ENCODE measurements at regions not wholly inside any gene's neighbourhood (a gene's known extent, or its start where the extent isn't known, plus 50 kb on each side); places are given as distances from the start of the nearest gene placed in this dataset.

DNA sequence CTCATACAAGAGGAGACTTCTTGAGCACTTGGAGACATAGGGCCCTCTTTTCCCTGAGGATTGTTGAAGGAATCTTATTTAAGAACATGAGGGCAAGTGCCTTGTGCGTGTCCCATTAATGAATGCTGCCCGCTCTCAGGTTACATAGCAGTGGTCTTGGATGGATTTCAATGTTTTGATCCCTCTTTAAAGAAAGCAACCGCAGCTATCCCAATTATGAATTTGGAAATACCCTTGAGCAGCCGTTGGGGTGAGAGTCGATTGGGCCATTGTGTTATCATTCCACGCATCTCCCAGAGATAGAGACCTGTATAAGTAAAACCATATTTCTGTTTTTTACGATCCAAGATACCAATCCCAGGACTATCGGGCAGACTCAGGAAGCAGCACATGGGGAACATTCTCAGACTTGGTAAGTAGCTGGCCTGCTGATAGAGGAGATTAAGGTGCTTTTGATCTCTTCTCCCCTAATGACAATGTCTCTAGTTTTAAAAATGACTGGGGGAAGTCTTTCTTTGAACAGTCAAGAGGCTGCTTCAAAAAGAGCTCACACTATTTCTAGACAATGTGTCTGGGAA is 145.3 kb downstream of the MACROH2A1 start:
- no peak overlapping the region for H2AFZ ChIP-seq
- peaks cover 13% of the 10 kb centered on the region; the same call in 1 of the 2 replicates for H3K4me1 ChIP-seq (ENCODE audit: insufficient read depth)
- no peaks in the 10 kb centered on the region for H3K9me2 ChIP-seq (ENCODE audit: insufficient read depth)
- H3K79me2 ChIP-seq (ENCODE audit: insufficient read depth) = no peaks in the 10 kb centered on the region
- TF ChIP-seq EZH2phosphoT487 (IDR thresholded peaks at IDR 0.05; ENCODE audit: insufficient read depth, low read depth) (no peak), EZH2 (IDR thresholded peaks at IDR 0.05; ENCODE audit: insufficient read depth, poor library complexity, severe bottlenecking) (no peak)
- H3K9ac ChIP-seq = no peak overlapping the region
- 67 to 69% methylated on average over 8 of the region's 8 CpGs for WGBS, 2 experiments (ENCODE audit: low coverage in 1 of 2, low lambda C conversion rate in 2 of 2, missing lambda C conversion rate in 2 of 2)
- in situ Hi-C loops (cut with MboI) = no loop called here
- H4K20me1 ChIP-seq (ENCODE audit: insufficient read depth) = no peaks in the 10 kb centered on the region
- H3K27ac ChIP-seq = no peak overlapping the region
- no peak overlapping the region for H3K4me3 ChIP-seq
- no peaks in the 10 kb centered on the region for H3F3A ChIP-seq (ENCODE audit: insufficient read depth)
- no peak overlapping the region for H3K4me2 ChIP-seq (ENCODE audit: unreplicated experiment)
- DNase-seq = no peak
- H3K9me3 ChIP-seq (ENCODE audit: low read depth) = no peaks in the 10 kb centered on the region
- no peaks in the 10 kb centered on the region for H3K27me3 ChIP-seq (replicated peaks; ENCODE audit: insufficient read depth)
- no peaks in the 10 kb centered on the region for H3K36me3 ChIP-seq (ENCODE audit: low read depth)

DNA sequence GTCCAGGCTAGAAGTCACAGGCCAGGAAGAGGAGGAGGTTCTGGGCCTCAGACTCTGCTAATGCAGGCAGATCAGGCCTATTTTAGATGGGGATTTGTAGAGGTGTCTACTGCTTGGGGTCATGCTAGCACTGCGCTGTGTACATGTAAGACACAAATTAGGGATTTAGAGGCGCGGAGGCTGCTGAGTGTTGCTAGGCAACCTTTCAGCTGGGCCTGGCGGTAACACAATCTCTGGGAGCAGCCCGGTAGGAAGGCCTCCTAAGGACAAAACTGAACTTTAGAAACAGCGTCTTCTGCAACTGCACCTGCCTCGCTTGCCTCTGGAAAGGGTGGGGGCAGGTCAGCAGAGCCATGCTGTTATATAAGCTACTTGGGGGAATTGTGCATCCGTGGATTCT is 147.9 kb downstream of the MACROH2A1 start:
- no peaks in the 10 kb centered on the region for H4K20me1 ChIP-seq (ENCODE audit: insufficient read depth)
- no peak overlapping the region for H3K4me2 ChIP-seq (ENCODE audit: unreplicated experiment)
- no peaks in the 10 kb centered on the region for H3K9me2 ChIP-seq (ENCODE audit: insufficient read depth)
- no peak overlapping the region for H3K9ac ChIP-seq
- H3K79me2 ChIP-seq (ENCODE audit: insufficient read depth) = no peaks in the 10 kb centered on the region
- H3K36me3 ChIP-seq (ENCODE audit: low read depth) = no peaks in the 10 kb centered on the region
- no peak overlapping the region for H3K27ac ChIP-seq
- peaks cover 28% of the 10 kb centered on the region for H3K4me1 ChIP-seq (ENCODE audit: insufficient read depth)
- 89 to 90% methylated on average over 8 of the region's 8 CpGs for WGBS, 2 experiments (ENCODE audit: low coverage in 1 of 2, low lambda C conversion rate in 2 of 2, missing lambda C conversion rate in 2 of 2)
- H3K27me3 ChIP-seq (replicated peaks; ENCODE audit: insufficient read depth) = no peaks in the 10 kb centered on the region
- no peak for TF ChIP-seq EZH2phosphoT487 (IDR thresholded peaks at IDR 0.05; ENCODE audit: insufficient read depth, low read depth)
- TF ChIP-seq EZH2 (IDR thresholded peaks at IDR 0.05; ENCODE audit: insufficient read depth, poor library complexity, severe bottlenecking) = no peak
- H3K4me3 ChIP-seq = no peak overlapping the region
- H2AFZ ChIP-seq = no peak overlapping the region
- in situ Hi-C loops (cut with MboI) = no loop called here
- no peaks in the 10 kb centered on the region for H3K9me3 ChIP-seq (ENCODE audit: low read depth)
- peaks cover 7% of the 10 kb centered on the region for H3F3A ChIP-seq (ENCODE audit: insufficient read depth)
- no peak for DNase-seq

DNA sequence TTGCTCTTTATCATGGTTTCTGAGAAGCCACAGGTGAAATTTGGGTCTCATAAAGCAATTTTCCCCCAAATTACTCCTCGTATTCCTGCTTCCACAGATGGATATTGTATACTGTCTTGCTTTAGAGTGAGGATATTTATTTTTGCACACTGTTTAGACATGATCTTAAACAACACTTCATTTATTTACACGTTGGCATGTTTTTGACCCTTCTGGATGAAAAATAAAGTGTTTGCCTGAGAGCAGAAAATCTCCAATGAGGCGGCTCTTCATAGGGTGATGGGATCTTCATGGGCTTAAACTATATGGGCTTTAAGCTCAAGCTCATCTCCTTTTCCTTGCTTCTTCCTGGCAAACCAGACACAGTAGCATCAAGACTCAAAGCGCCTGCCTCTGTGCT is 148.4 kb downstream of the MACROH2A1 start:
- no peak overlapping the region for H3K4me3 ChIP-seq
- WGBS, 2 experiments (ENCODE audit: low coverage in 1 of 2, low lambda C conversion rate in 2 of 2, missing lambda C conversion rate in 2 of 2) = 84% methylated on average over 4 of the region's 4 CpGs
- H3K4me1 ChIP-seq (ENCODE audit: insufficient read depth) = peaks cover 32% of the 10 kb centered on the region
- H3K27me3 ChIP-seq (replicated peaks; ENCODE audit: insufficient read depth) = no peaks in the 10 kb centered on the region
- H3K9me2 ChIP-seq (ENCODE audit: insufficient read depth) = no peaks in the 10 kb centered on the region
- H3K4me2 ChIP-seq (ENCODE audit: unreplicated experiment) = no peak overlapping the region
- DNase-seq = no peak
- no peaks in the 10 kb centered on the region for H3K79me2 ChIP-seq (ENCODE audit: insufficient read depth)
- H4K20me1 ChIP-seq (ENCODE audit: insufficient read depth) = no peaks in the 10 kb centered on the region
- H2AFZ ChIP-seq = no peak overlapping the region
- H3F3A ChIP-seq (ENCODE audit: insufficient read depth) = peaks cover 11% of the 10 kb centered on the region
- H3K9ac ChIP-seq = no peak overlapping the region
- H3K9me3 ChIP-seq (ENCODE audit: low read depth) = no peaks in the 10 kb centered on the region
- H3K27ac ChIP-seq = no peak overlapping the region
- in situ Hi-C loops (cut with MboI) = no loop called here
- H3K36me3 ChIP-seq (ENCODE audit: low read depth) = no peaks in the 10 kb centered on the region
- no peak for TF ChIP-seq EZH2phosphoT487 (IDR thresholded peaks at IDR 0.05; ENCODE audit: insufficient read depth, low read depth)
- TF ChIP-seq EZH2 (IDR thresholded peaks at IDR 0.05; ENCODE audit: insufficient read depth, poor library complexity, severe bottlenecking) = no peak

- peaks cover 41% of the 10 kb centered on the region for H3K4me1 ChIP-seq (ENCODE audit: insufficient read depth)
- no peak overlapping the region for H3K4me2 ChIP-seq (ENCODE audit: unreplicated experiment)
- H3K9ac ChIP-seq = no peak overlapping the region
- TF ChIP-seq EZH2 (IDR thresholded peaks at IDR 0.05; ENCODE audit: insufficient read depth, poor library complexity, severe bottlenecking) (no peak), EZH2phosphoT487 (IDR thresholded peaks at IDR 0.05; ENCODE audit: insufficient read depth, low read depth) (no peak)
- no peaks in the 10 kb centered on the region for H4K20me1 ChIP-seq (ENCODE audit: insufficient read depth)
- WGBS, 2 experiments (ENCODE audit: low coverage in 1 of 2, low lambda C conversion rate in 2 of 2, missing lambda C conversion rate in 2 of 2) = 81 to 85% methylated on average over 5 of the region's 5 CpGs
- no peaks in the 10 kb centered on the region for H3K9me2 ChIP-seq (ENCODE audit: insufficient read depth)
- DNase-seq = peak; percentile 58
- H3K9me3 ChIP-seq (ENCODE audit: low read depth) = no peaks in the 10 kb centered on the region
- no peaks in the 10 kb centered on the region for H3K36me3 ChIP-seq (ENCODE audit: low read depth)
- in situ Hi-C loops (cut with MboI) = no loop called here
- no peaks in the 10 kb centered on the region for H3K79me2 ChIP-seq (ENCODE audit: insufficient read depth)
- H3F3A ChIP-seq (ENCODE audit: insufficient read depth) = peaks cover 17% of the 10 kb centered on the region
- H3K27me3 ChIP-seq (replicated peaks; ENCODE audit: insufficient read depth) = no peaks in the 10 kb centered on the region
- no peak overlapping the region for H2AFZ ChIP-seq
- H3K4me3 ChIP-seq = no peak overlapping the region
- no peak overlapping the region for H3K27ac ChIP-seq
These were observed 149.4 kb downstream of the MACROH2A1 start for GRCh38 chr5:135249658-135250057.

DNA sequence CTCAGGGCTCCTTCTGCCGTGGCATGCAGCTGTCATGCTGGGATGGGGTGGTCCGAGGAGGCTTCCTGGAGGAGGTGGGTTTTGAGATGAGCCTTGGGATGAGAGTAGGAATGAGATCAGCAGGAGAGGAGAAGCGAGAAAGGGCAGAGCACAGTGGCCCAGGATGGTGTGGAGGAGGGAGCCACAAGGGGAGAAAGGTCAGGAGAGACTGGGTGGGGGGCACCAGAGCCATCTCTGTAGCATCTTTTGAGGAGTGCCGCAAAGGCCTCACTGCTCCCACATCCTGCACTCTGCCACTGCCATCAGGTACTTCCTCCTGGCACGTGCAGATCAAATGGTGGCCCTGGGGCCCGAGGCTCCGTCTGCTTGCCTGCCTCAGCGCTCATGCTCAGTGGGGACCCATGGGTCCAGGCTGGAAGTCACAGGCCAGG is 150.2 kb downstream of the MACROH2A1 start:
- Histone ChIP-seq H3F3A (ENCODE audit: insufficient read depth) (peaks cover 17% of the 10 kb centered on the region), H3K4me2 (ENCODE audit: unreplicated experiment) (no peak overlapping the region), H3K27me3 (replicated peaks; ENCODE audit: insufficient read depth) (no peaks in the 10 kb centered on the region), H3K4me1 (ENCODE audit: insufficient read depth) (peaks cover 41% of the 10 kb centered on the region), H3K4me3 (no peak overlapping the region), H3K27ac (no peak overlapping the region), H3K9ac (no peak overlapping the region), H3K9me3 (ENCODE audit: low read depth) (no peaks in the 10 kb centered on the region), H2AFZ (no peak overlapping the region), H3K79me2 (ENCODE audit: insufficient read depth) (no peaks in the 10 kb centered on the region), H3K9me2 (ENCODE audit: insufficient read depth) (no peaks in the 10 kb centered on the region), H3K36me3 (ENCODE audit: low read depth) (no peaks in the 10 kb centered on the region), H4K20me1 (ENCODE audit: insufficient read depth) (no peaks in the 10 kb centered on the region)
- TF ChIP-seq EZH2 (IDR thresholded peaks at IDR 0.05; ENCODE audit: insufficient read depth, poor library complexity, severe bottlenecking) (no peak), EZH2phosphoT487 (IDR thresholded peaks at IDR 0.05; ENCODE audit: insufficient read depth, low read depth) (no peak)
- in situ Hi-C loops (cut with MboI) = no loop called here
- no peak for DNase-seq
- WGBS, 2 experiments (ENCODE audit: low coverage in 1 of 2, low lambda C conversion rate in 2 of 2, missing lambda C conversion rate in 2 of 2) = 94 to 95% methylated on average over 8 of the region's 8 CpGs
